ENCODE measurements at regions not wholly inside any gene's neighbourhood (a gene's known extent, or its start where the extent isn't known, plus 50 kb on each side); places are given as distances from the start of the nearest gene placed in this dataset.

GRCh38 chr5:4447657-4448056 is 692.5 kb upstream of the ADAMTS16 start:
- H3K36me3 ChIP-seq (ENCODE audit: insufficient read depth, low read length), result no peaks in the 10 kb centered on the region
- H3K9me3 ChIP-seq (ENCODE audit: low read length), result no peaks in the 10 kb centered on the region
- CTCF ChIA-PET (ENCODE audit: unreplicated experiment), result no interaction called here
- TF ChIP-seq, protein P1, sequence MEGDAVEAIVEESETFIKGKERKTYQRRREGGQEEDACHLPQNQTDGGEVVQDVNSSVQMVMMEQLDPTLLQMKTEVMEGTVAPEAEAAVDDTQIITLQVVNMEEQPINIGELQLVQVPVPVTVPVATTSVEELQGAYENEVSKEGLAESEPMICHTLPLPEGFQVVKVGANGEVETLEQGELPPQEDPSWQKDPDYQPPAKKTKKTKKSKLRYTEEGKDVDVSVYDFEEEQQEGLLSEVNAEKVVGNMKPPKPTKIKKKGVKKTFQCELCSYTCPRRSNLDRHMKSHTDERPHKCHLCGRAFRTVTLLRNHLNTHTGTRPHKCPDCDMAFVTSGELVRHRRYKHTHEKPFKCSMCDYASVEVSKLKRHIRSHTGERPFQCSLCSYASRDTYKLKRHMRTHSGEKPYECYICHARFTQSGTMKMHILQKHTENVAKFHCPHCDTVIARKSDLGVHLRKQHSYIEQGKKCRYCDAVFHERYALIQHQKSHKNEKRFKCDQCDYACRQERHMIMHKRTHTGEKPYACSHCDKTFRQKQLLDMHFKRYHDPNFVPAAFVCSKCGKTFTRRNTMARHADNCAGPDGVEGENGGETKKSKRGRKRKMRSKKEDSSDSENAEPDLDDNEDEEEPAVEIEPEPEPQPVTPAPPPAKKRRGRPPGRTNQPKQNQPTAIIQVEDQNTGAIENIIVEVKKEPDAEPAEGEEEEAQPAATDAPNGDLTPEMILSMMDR (conservative IDR thresholded peaks at IDR 0.05; ENCODE audit: low read length), result no peak
- TF ChIP-seq EZH2phosphoT487 (IDR thresholded peaks at IDR 0.05; ENCODE audit: borderline replicate concordance, low read depth, low read length), result no peak
- BruUV-seq (replicated peaks), result no TSS peak
- intact Hi-C loops (cut with micrococcal nuclease; ENCODE audit: unreplicated experiment), result no loop called here
- POLR2A ChIA-PET, result no interaction called here
- no peak overlapping the region for H3K27ac ChIP-seq (ENCODE audit: low read depth, low read length, poor library complexity, severe bottlenecking)
- no peak for DNase-seq (ENCODE audit: low spot score)
- no peak overlapping the region for H2AFZ ChIP-seq (ENCODE audit: low read length)
- no peaks in the 10 kb centered on the region for H3K4me1 ChIP-seq (ENCODE audit: insufficient read depth, low read length, poor library complexity, severe bottlenecking)
- H4K20me1 ChIP-seq (ENCODE audit: insufficient read depth, low read length), result no peaks in the 10 kb centered on the region
- no peaks in the 10 kb centered on the region for H3K79me2 ChIP-seq (ENCODE audit: insufficient read depth, low read depth, low read length)
- no peaks in the 10 kb centered on the region for H3K9me2 ChIP-seq (ENCODE audit: insufficient read depth, low read length)
- H3K4me3 ChIP-seq (ENCODE audit: low read depth, low read length, poor library complexity, severe bottlenecking), result no peak overlapping the region
- H3K4me2 ChIP-seq (ENCODE audit: low read length), result no peak overlapping the region

GRCh38 chr5:4453655-4454054 is 686.5 kb upstream of the ADAMTS16 start:
- Histone ChIP-seq H3K9me3 (ENCODE audit: low read length) (no peaks in the 10 kb centered on the region), H3K4me2 (ENCODE audit: low read length) (no peak overlapping the region), H2AFZ (ENCODE audit: low read length) (no peak overlapping the region), H3K79me2 (ENCODE audit: insufficient read depth, low read depth, low read length) (no peaks in the 10 kb centered on the region), H3K36me3 (ENCODE audit: insufficient read depth, low read length) (no peaks in the 10 kb centered on the region), H4K20me1 (ENCODE audit: insufficient read depth, low read length) (no peaks in the 10 kb centered on the region), H3K4me1 (ENCODE audit: insufficient read depth, low read length, poor library complexity, severe bottlenecking) (no peaks in the 10 kb centered on the region), H3K27ac (ENCODE audit: low read depth, low read length, poor library complexity, severe bottlenecking) (no peak overlapping the region), H3K9me2 (ENCODE audit: insufficient read depth, low read length) (no peaks in the 10 kb centered on the region), H3K4me3 (ENCODE audit: low read depth, low read length, poor library complexity, severe bottlenecking) (no peak overlapping the region)
- no peak for TF ChIP-seq EZH2phosphoT487 (IDR thresholded peaks at IDR 0.05; ENCODE audit: borderline replicate concordance, low read depth, low read length)
- TF ChIP-seq, protein P1 (conservative IDR thresholded peaks at IDR 0.05; ENCODE audit: low read length), result no peak
- DNase-seq (ENCODE audit: low spot score), result no peak
- ChIA-PET POLR2A (no interaction called here), CTCF (ENCODE audit: unreplicated experiment) (no interaction called here)
- intact Hi-C loops (cut with micrococcal nuclease; ENCODE audit: unreplicated experiment), result no loop called here
- no TSS peak for BruUV-seq (replicated peaks)

GRCh38 chr5:4479426-4479825 is 660.7 kb upstream of the ADAMTS16 start:
- TF ChIP-seq EZH2phosphoT487 (IDR thresholded peaks at IDR 0.05; ENCODE audit: borderline replicate concordance, low read depth, low read length), result no peak
- TF ChIP-seq, protein P1 (conservative IDR thresholded peaks at IDR 0.05; ENCODE audit: low read length), result no peak
- Histone ChIP-seq H3K9me3 (ENCODE audit: low read length) (no peaks in the 10 kb centered on the region), H3K79me2 (ENCODE audit: insufficient read depth, low read depth, low read length) (no peaks in the 10 kb centered on the region), H3K27ac (ENCODE audit: low read depth, low read length, poor library complexity, severe bottlenecking) (no peak overlapping the region), H4K20me1 (ENCODE audit: insufficient read depth, low read length) (no peaks in the 10 kb centered on the region), H3K4me3 (ENCODE audit: low read depth, low read length, poor library complexity, severe bottlenecking) (no peak overlapping the region), H3K36me3 (ENCODE audit: insufficient read depth, low read length) (no peaks in the 10 kb centered on the region), H3K4me2 (ENCODE audit: low read length) (no peak overlapping the region), H2AFZ (ENCODE audit: low read length) (no peak overlapping the region), H3K4me1 (ENCODE audit: insufficient read depth, low read length, poor library complexity, severe bottlenecking) (no peaks in the 10 kb centered on the region), H3K9me2 (ENCODE audit: insufficient read depth, low read length) (no peaks in the 10 kb centered on the region)
- CTCF ChIA-PET (ENCODE audit: unreplicated experiment), result no interaction called here
- intact Hi-C loops (cut with micrococcal nuclease; ENCODE audit: unreplicated experiment), result no loop called here
- DNase-seq (ENCODE audit: low spot score), result no peak
- POLR2A ChIA-PET, result interaction anchor here (0.6 kb wide), 1 partner anchor 575 kb away, joined by 4 read pairs; no protein-coding TSS in a partner anchor
- no TSS peak for BruUV-seq (replicated peaks)

All from OCI-LY7 (cell line).